ENCODE measurements at regions not wholly inside any gene's neighbourhood (a gene's known extent, or its start where the extent isn't known, plus 50 kb on each side); places are given as distances from the start of the nearest gene placed in this dataset.

GRCh38 chr6:23735151-23735550, 390.9 kb upstream of the NRSN1 start:
- Histone ChIP-seq H3K4me1 (ENCODE audit: control insufficient read depth in 1 of 2, insufficient read depth in 2 of 2, low read length in 2 of 2) (no peaks in the 10 kb centered on the region), H2AFZ (ENCODE audit: low read depth, low read length, poor library complexity, severe bottlenecking) (no peak overlapping the region), H3K36me3 (ENCODE audit: control insufficient read depth in 1 of 2, insufficient read depth in 2 of 2, low read length in 2 of 2) (no peaks in the 10 kb centered on the region), H3K27ac (ENCODE audit: low read depth, low read length) (no peak overlapping the region), H3K9me3 (ENCODE audit: control insufficient read depth in 1 of 2, insufficient read depth in 1 of 2, low read depth in 1 of 2, low read length in 2 of 2) (peaks cover 0 to 3% of the 10 kb centered on the region in 2 experiments; a peak in 1 of 4 replicates), H4K20me1 (ENCODE audit: insufficient read depth) (no peaks in the 10 kb centered on the region), H3K9ac (ENCODE audit: low read length) (no peak overlapping the region), H3K9me2 (ENCODE audit: insufficient read depth) (no peaks in the 10 kb centered on the region), H3K27me3 (ENCODE audit: insufficient read depth, low read length) (no peaks in the 10 kb centered on the region), H3K4me2 (ENCODE audit: low read length) (no peak overlapping the region), H3K79me2 (ENCODE audit: insufficient read depth, low read length) (no peaks in the 10 kb centered on the region), H3K4me3 (replicated peaks in 1 of 2; ENCODE audit: low read depth in 1 of 2, low read length in 2 of 2) (no peak overlapping the region)
- no TSS peak for BruUV-seq (replicated peaks)
- ATAC-seq: no peak
- CTCF ChIA-PET: no interaction called here
- RAD21 ChIA-PET (ENCODE audit: low non-redundant PET in 1 of 2, low total read pairs in 2 of 2, uncharacterized antibody in 2 of 2, unreplicated experiment in 2 of 2): no interaction called here
- POLR2A ChIA-PET: no interaction called here
- no peak for TF ChIP-seq ELF1 (IDR thresholded peaks at IDR 0.05; ENCODE audit: borderline replicate concordance, low read depth)
- TF ChIP-seq SP1 (IDR thresholded peaks at IDR 0.05; ENCODE audit: low read depth): no peak
- TF ChIP-seq CEBPB (IDR thresholded peaks at IDR 0.05; ENCODE audit: low read depth): no peak
- TF ChIP-seq JUND (IDR thresholded peaks at IDR 0.05): no peak
- no peak for TF ChIP-seq TCF7L2 (IDR thresholded peaks at IDR 0.05; ENCODE audit: borderline replicate concordance, extremely low read depth, insufficient read depth, insufficient read length)
- TF ChIP-seq CBX3 (IDR thresholded peaks at IDR 0.05; ENCODE audit: low read depth): no peak
- no peak for TF ChIP-seq POLR2A (IDR thresholded peaks at IDR 0.05; ENCODE audit: borderline replicate concordance, extremely low read depth, insufficient read depth, insufficient read length)
- no peak for TF ChIP-seq REST (IDR thresholded peaks at IDR 0.05; ENCODE audit: low read depth)
- TF ChIP-seq EZH2phosphoT487 (IDR thresholded peaks at IDR 0.05; ENCODE audit: borderline replicate concordance): no peak
- TF ChIP-seq POLR2AphosphoS5 (IDR thresholded peaks at IDR 0.05; ENCODE audit: low read depth, low read length): no peak
- TF ChIP-seq ZNF274 (IDR thresholded peaks at IDR 0.05; ENCODE audit: low read depth, low read length): no peak
- TF ChIP-seq EZH2 (IDR thresholded peaks at IDR 0.05): no peak
- DNase-seq (ENCODE audit: low read depth, low spot score): no peak
- intact Hi-C loops (cut with micrococcal nuclease): no loop called here
